GM19238 (cell line): ENCODE measurements at regions not wholly inside any gene's neighbourhood (a gene's known extent, or its start where the extent isn't known, plus 50 kb on each side); places are given as distances from the start of the nearest gene placed in this dataset.

Source experiments
- DNase-seq: peaks from one replicate; pipeline ENCODE4 v3.0.0; 2011; ENCODE audit warnings: low spot score; ENCODE audit not compliant: insufficient read length

- no peak for DNase-seq
Measured at GRCh38 chr18:61076986-61077385, 256.2 kb upstream of the CDH20 start.

GRCh38 chr18:61079714-61080113 lies 253.5 kb upstream of the CDH20 start:
- DNase-seq, result no peak

GRCh38 chr18:61080954-61081528 lies 252.2 kb upstream of the CDH20 start:
- no peak for DNase-seq

GRCh38 chr18:61082976-61083630 lies 250.1 kb upstream of the CDH20 start:
- no peak for DNase-seq

DNA sequence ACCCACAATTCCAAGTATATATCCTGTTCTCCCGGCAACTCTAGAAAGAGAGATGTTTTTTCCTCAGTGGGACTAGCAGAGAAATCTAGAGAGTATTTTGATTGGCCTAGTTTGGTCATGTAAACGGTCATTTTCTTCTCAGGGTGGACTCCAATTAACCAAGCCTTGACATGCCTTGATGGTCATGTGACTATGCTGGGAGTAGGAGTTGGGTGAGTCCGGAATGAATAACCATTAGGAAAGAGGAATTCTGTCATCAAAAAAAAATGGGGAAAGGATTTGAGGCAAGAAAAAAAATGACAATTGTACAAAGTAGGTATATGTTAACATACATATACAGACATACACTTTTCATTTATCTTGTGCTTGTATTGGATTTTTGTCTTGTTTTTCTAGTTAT lies 248.2 kb upstream of the CDH20 start:
- DNase-seq, result no peak

DNA sequence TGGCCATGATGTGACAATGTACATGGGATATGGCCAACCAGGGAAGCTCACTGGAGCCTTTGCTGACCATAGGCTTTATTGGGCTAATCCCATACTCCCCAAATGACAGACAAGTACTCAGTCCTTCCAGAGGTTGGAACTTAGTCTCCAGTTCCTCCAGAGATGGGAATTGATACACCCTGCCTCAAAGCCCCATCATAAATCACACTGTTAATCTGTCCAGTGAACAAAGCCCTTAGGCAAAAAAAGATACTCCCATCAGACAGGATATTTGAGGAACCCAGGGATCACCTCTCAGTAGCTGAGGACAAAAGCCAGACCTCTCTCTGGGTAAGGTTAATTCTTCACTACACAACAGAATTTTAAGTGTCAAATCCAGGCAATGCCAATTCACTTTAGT lies 247.5 kb upstream of the CDH20 start:
- DNase-seq, result no peak

GRCh38 chr18:61086657-61087056 lies 246.6 kb upstream of the CDH20 start:
- DNase-seq, result no peak

- DNase-seq, result no peak
Measured at GRCh38 chr18:61091379-61091778, 241.9 kb upstream of the CDH20 start.

DNA sequence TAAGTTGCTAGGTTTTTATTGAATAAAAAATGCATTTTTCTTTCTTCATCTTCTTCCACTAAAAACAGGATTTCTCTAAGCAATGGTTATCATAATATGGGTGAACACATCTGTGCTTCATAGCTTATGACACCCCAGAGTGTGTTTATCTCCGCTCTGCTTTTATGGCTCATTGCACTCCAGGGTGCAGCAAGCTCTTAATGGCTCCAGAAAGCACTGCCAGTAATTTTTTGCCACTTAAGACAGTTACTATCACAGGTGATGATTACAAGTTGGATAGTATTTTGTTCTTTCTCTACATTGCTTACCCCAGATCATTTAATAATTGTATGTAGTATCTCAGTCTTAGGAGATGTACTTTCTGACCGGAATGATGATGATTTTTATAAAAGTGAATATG lies 239.3 kb upstream of the CDH20 start:
- DNase-seq, result no peak

DNA sequence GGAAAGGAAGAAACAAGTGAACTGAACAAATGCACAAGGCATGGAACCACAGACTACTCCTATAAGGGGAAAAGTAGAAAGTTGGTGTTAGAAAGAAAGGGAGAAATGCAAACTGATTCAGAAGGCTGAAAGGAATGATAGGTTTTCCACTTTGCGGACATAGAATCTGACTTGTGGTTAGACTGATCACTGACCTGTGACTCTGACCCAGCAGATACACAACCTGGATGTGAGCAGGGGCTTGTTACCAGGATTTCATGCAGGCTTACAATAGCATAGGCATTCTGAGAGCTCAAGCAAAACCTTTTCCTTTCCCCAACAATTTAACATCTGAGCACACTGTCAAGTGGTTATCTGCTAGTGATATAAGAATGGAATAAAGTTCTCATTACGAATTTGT lies 237.0 kb upstream of the CDH20 start:
- no peak for DNase-seq

DNA sequence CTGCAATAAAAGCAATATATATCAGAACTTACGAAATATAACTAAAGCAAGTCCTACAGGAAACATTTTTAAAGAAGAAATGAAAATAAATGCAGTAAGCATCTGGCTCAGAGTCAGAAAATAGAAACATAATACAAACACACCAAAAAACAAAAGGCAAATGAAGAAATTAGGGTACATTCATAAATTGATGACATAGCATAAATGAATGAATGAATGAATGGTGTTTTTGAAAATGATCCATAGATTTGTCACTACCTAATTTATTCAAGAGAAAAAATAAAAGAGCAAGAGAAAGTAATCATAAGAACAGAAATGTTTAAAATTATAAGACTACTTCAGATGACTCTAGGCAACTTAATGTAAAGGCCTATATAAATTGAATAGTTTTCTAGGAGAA lies 226.1 kb upstream of the CDH20 start:
- DNase-seq, result no peak

- DNase-seq, result no peak
Measured at GRCh38 chr18:61108706-61109105, 224.5 kb upstream of the CDH20 start.

DNA sequence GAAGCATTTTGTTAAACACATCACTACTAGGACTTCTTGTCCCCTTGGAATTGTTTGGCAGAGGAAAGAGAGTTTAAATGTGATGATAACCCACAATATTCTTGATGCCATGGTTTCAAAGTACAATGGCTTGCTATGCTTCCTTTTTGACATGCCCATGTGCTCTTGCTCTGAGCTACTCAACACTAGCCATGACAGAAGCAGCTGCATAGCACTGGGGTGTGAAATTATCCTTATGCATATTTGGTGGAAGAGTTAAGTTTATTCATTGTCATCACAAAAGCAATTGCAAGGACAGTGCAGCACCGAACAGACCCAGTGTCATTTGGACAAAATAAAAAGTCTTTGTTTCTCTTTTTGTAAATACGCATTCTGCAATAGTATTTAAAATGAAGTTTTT lies 209.9 kb upstream of the CDH20 start:
- DNase-seq, result no peak

DNA sequence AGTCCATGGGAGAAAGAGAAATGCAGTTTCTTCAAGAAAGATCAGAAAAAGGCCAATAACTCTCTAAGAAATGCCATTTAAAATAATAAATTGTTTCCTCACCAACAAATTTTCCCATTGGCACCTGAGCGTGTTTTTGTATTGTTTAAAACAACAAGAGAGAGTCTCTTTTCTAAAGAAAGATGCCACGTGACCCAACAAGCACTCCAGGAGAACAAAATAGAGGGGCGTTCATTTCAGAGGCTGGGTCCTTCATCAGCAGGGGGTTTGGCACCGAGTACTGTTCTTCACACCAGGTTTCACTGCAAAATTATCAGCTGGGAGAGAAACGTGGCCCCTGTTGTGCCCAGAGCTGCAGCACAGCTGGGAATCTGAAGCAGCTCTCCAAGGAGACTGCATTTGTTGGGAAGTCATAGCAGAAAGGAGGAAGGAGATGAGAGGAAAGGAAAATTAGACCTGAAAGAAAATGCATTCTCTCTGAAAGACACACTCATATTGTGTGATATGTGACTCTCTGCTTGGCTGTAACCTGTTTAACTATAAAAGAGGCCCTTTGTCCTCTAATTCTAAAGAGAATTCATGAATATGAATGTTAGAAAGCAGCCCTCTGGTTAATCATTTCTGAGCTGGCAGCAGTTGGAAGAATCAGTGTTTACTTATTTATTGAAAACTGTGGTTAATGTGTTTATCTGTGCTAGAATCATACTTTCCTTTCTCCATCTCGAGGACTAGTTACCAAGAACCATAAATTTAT lies 205.3 kb upstream of the CDH20 start:
- no peak for DNase-seq

DNA sequence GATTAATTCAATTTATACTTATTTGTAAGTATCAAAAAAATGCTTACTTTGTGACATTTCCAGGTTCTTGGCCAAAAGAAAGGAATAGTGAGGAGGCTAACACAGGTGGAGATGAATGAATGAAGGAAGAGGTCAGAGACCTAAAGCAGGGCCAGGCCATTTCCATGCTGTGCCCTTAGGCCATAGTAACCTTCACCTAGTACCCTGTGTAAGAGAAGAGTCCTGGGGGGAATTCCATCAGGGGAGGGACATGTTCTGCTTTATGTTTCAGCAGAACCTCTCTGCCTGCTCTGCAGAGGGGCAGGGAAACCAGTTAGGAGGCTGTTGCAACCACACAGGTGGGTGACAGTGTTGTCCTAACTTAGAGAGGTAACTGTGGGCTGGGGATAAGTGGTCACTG lies 204.2 kb upstream of the CDH20 start:
- no peak for DNase-seq

GRCh38 chr18:61132031-61132430 lies 201.2 kb upstream of the CDH20 start:
- DNase-seq, result no peak

- DNase-seq, result no peak
Measured at GRCh38 chr18:61133783-61134182, 199.4 kb upstream of the CDH20 start.

- no peak for DNase-seq
Measured at GRCh38 chr18:61136711-61137251, 196.4 kb upstream of the CDH20 start.

DNA sequence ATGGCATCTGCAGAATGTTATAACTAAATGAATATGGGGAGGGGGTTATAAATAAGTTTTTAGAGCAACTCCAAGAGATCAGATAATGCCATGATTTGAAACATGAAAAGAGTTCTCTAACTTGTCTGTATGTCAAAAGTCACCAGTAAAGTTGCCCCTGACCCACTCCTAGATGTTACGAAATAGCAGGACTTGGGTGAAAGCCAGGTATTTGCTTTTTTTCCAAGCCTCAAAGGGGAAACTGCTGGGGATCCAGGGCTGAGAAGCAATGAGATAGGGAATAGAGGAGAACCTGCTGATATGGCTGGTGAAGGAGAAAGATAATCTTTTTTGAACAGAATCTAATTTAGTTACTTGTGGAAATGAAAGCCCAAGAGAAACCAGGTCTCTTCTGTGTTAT lies 191.5 kb upstream of the CDH20 start:
- no peak for DNase-seq

- DNase-seq, result no peak
Measured at GRCh38 chr18:61148322-61148721, 184.9 kb upstream of the CDH20 start.

- DNase-seq, result no peak
Measured at GRCh38 chr18:61149786-61150185, 183.4 kb upstream of the CDH20 start.

- no peak for DNase-seq
Measured at GRCh38 chr18:61153571-61153970, 179.7 kb upstream of the CDH20 start.

- no peak for DNase-seq
Measured at GRCh38 chr18:61154866-61155265, 178.4 kb upstream of the CDH20 start.
